Ishikawa (cell line): ENCODE measurements at regions not wholly inside any gene's neighbourhood (a gene's known extent, or its start where the extent isn't known, plus 50 kb on each side); places are given as distances from the start of the nearest gene placed in this dataset.

Experiments used
- CEBPB ChIP-seq: IDR thresholded peaks from 2 replicates; pipeline ENCODE4 v1.6.1; 2012
- FOXM1 ChIP-seq: IDR thresholded peaks from 2 replicates; pipeline ENCODE4 v1.6.1; 2012; ENCODE audit warnings: low read depth, borderline replicate concordance
- RAD21 ChIP-seq: IDR thresholded peaks from 2 replicates; pipeline ENCODE4 v1.6.1; 2012; ENCODE audit warnings: low read depth
- TEAD4 ChIP-seq: IDR thresholded peaks from 2 replicates; pipeline ENCODE4 v1.6.1; 2012
- YY1 ChIP-seq: IDR thresholded peaks from 2 replicates; pipeline ENCODE4 v1.6.1; 2012; ENCODE audit warnings: low read depth

DNA sequence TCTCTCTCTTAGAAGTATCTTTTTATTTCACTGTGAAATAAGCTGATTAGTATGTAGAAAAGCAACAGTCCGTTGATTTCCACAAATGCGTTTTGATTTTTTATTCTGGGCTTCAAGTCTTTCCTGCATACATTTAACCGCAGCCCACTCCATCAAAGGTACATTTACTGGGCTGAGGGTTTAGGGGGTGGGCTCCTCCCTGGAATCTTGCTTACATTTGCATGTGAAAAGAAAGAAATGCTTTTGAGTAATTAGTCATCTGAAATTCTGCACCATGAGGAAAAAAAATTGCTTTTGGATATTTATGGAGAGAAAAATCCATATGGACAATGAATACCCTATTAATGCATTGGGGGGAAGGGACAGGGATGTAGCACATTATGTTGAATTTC is 178.3 kb upstream of the MCHR2 start:
- TF ChIP-seq TEAD4 (no peak), YY1 (no peak), FOXM1 (no peak), RAD21 (no peak), CEBPB (no peak)
